ENCODE measurements at regions not wholly inside any gene's neighbourhood (a gene's known extent, or its start where the extent isn't known, plus 50 kb on each side); places are given as distances from the start of the nearest gene placed in this dataset.

DNA sequence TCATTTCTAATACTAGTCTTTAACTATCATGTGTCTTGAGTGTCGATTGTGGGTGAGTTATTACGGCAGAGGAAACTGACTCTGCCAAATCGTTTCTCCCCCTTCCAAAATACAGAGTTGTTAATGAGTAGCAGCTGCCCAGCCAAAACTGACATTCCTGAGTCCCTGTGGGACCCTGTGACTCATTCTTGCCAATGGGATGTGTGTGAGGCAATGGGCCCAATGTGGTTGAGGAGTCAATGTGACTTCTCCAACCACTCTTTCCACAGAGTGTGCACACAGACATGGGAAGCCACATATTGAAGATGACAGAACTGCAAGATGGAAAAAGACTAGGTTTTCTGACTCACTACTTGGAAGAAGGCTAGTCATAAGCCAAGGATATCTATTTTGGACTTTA is 434.7 kb downstream of the DTWD2 start:
- H3K4me3 ChIP-seq (ENCODE audit: low read length), result no peak overlapping the region
- H3K9ac ChIP-seq (ENCODE audit: low read length), result no peak overlapping the region
- H3K4me1 ChIP-seq (ENCODE audit: low read length), result peaks cover 32% of the 10 kb centered on the region
- H3K79me2 ChIP-seq (ENCODE audit: low read length), result no peaks in the 10 kb centered on the region
- TF ChIP-seq, protein P1, sequence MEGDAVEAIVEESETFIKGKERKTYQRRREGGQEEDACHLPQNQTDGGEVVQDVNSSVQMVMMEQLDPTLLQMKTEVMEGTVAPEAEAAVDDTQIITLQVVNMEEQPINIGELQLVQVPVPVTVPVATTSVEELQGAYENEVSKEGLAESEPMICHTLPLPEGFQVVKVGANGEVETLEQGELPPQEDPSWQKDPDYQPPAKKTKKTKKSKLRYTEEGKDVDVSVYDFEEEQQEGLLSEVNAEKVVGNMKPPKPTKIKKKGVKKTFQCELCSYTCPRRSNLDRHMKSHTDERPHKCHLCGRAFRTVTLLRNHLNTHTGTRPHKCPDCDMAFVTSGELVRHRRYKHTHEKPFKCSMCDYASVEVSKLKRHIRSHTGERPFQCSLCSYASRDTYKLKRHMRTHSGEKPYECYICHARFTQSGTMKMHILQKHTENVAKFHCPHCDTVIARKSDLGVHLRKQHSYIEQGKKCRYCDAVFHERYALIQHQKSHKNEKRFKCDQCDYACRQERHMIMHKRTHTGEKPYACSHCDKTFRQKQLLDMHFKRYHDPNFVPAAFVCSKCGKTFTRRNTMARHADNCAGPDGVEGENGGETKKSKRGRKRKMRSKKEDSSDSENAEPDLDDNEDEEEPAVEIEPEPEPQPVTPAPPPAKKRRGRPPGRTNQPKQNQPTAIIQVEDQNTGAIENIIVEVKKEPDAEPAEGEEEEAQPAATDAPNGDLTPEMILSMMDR (IDR thresholded peaks at IDR 0.05; ENCODE audit: low read depth, low read length), result no peak
- no peak for TF ChIP-seq EZH2phosphoT487 (IDR thresholded peaks at IDR 0.05; ENCODE audit: low read depth)
- H3K27ac ChIP-seq (ENCODE audit: low read length), result no peak overlapping the region
- H3K27me3 ChIP-seq (ENCODE audit: low read depth, low read length), result no peaks in the 10 kb centered on the region
- no peaks in the 10 kb centered on the region for H4K20me1 ChIP-seq (ENCODE audit: insufficient read depth, low read length)
- no peak overlapping the region for H2AFZ ChIP-seq (ENCODE audit: low read depth, low read length)
- H3K36me3 ChIP-seq (replicated peaks; ENCODE audit: low read depth, low read length), result no peaks in the 10 kb centered on the region
- H3K4me2 ChIP-seq (ENCODE audit: low read length), result peak overlapping the region; percentile 33
- H3K9me3 ChIP-seq (ENCODE audit: insufficient read depth, low read length), result no peaks in the 10 kb centered on the region

DNA sequence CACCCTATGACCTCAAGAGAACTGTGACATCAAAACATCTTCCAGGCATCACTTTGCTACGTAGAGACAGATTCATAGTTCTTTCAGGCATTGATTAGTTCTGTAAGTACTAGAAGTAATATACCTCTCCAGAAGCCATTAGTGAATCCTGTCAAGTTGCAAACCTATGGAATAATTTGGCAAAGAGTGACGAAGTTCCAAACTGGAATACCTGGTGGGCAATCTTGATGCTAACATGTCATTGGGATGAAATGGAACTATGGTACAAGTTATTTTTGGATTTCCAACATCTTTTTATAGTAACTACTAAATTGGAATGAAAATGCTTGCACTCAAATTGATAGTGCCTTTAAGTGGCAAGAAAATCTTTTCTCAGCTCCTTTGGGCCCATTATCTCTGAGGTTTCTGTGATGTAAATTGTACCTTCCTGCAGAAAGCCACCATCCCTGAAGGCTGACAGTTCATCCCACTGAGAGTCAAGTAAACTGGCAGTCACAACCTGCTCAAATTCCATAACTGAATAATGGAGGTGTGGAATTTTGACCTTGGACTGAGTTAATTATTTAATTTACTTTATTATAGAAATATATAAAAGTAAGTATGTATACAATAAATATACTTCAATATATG is 435.5 kb downstream of the DTWD2 start:
- Histone ChIP-seq H2AFZ (ENCODE audit: low read depth, low read length) (no peak overlapping the region), H3K27me3 (ENCODE audit: low read depth, low read length) (no peaks in the 10 kb centered on the region), H3K4me2 (ENCODE audit: low read length) (no peak overlapping the region), H3K9ac (ENCODE audit: low read length) (no peak overlapping the region), H3K4me1 (ENCODE audit: low read length) (peaks cover 32% of the 10 kb centered on the region), H3K4me3 (ENCODE audit: low read length) (no peak overlapping the region), H3K27ac (ENCODE audit: low read length) (no peak overlapping the region), H4K20me1 (ENCODE audit: insufficient read depth, low read length) (no peaks in the 10 kb centered on the region), H3K79me2 (ENCODE audit: low read length) (no peaks in the 10 kb centered on the region), H3K36me3 (replicated peaks; ENCODE audit: low read depth, low read length) (no peaks in the 10 kb centered on the region), H3K9me3 (ENCODE audit: insufficient read depth, low read length) (no peaks in the 10 kb centered on the region)
- TF ChIP-seq, protein P1 (IDR thresholded peaks at IDR 0.05; ENCODE audit: low read depth, low read length), result no peak
- no peak for TF ChIP-seq EZH2phosphoT487 (IDR thresholded peaks at IDR 0.05; ENCODE audit: low read depth)

DNA sequence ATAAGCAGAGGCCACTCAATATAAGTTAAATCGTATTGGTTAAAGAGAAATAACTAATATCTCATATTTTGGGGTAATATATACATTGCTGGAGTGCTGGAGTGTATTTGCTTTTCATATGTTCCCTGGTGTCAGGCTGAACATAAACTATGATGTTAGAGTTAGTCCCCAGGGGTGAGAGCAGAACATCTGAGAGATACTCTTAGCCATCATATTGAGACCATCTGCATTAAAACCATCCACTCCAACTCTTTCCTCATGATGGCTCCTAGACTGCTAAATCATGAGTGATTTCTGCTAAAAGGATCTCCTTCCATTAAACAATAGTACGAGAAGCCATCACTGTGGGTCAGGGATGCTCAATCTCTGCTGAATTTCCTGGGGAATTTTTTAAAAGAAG is 436.2 kb downstream of the DTWD2 start:
- Histone ChIP-seq H3K4me1 (ENCODE audit: low read length) (peaks cover 31% of the 10 kb centered on the region), H3K9ac (ENCODE audit: low read length) (no peak overlapping the region), H4K20me1 (ENCODE audit: insufficient read depth, low read length) (no peaks in the 10 kb centered on the region), H3K36me3 (replicated peaks; ENCODE audit: low read depth, low read length) (no peaks in the 10 kb centered on the region), H3K79me2 (ENCODE audit: low read length) (no peaks in the 10 kb centered on the region), H3K27ac (ENCODE audit: low read length) (no peak overlapping the region), H3K4me2 (ENCODE audit: low read length) (no peak overlapping the region), H3K9me3 (ENCODE audit: insufficient read depth, low read length) (no peaks in the 10 kb centered on the region), H3K27me3 (ENCODE audit: low read depth, low read length) (no peaks in the 10 kb centered on the region), H3K4me3 (ENCODE audit: low read length) (no peak overlapping the region), H2AFZ (ENCODE audit: low read depth, low read length) (no peak overlapping the region)
- no peak for TF ChIP-seq EZH2phosphoT487 (IDR thresholded peaks at IDR 0.05; ENCODE audit: low read depth)
- TF ChIP-seq, protein P1 (IDR thresholded peaks at IDR 0.05; ENCODE audit: low read depth, low read length), result no peak

DNA sequence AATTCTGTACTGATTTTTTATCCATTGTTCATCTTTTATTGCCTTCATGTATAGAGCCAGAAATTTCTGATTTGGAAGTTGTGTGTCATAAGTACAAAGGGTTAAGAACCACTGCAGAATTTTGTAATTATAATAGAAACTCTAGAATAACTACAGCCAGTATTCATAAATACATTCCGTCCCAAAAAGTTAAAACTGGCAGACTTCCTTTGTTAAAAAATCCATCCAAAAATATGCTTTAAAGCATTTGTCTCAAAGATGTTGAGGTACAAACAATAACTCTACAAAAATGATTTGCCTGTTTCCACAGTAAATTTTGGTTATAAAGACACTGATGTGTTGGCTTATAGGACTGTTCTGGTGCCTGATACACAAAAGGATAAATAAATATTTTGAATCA is 436.6 kb downstream of the DTWD2 start:
- H3K79me2 ChIP-seq (ENCODE audit: low read length), result no peaks in the 10 kb centered on the region
- no peaks in the 10 kb centered on the region for H3K9me3 ChIP-seq (ENCODE audit: insufficient read depth, low read length)
- no peak overlapping the region for H3K27ac ChIP-seq (ENCODE audit: low read length)
- no peak overlapping the region for H3K4me2 ChIP-seq (ENCODE audit: low read length)
- H3K36me3 ChIP-seq (replicated peaks; ENCODE audit: low read depth, low read length), result no peaks in the 10 kb centered on the region
- peaks cover 27% of the 10 kb centered on the region for H3K4me1 ChIP-seq (ENCODE audit: low read length)
- TF ChIP-seq EZH2phosphoT487 (IDR thresholded peaks at IDR 0.05; ENCODE audit: low read depth), result no peak
- TF ChIP-seq, protein P1 (IDR thresholded peaks at IDR 0.05; ENCODE audit: low read depth, low read length), result no peak
- H3K9ac ChIP-seq (ENCODE audit: low read length), result no peak overlapping the region
- no peaks in the 10 kb centered on the region for H3K27me3 ChIP-seq (ENCODE audit: low read depth, low read length)
- no peaks in the 10 kb centered on the region for H4K20me1 ChIP-seq (ENCODE audit: insufficient read depth, low read length)
- H2AFZ ChIP-seq (ENCODE audit: low read depth, low read length), result no peak overlapping the region
- no peak overlapping the region for H3K4me3 ChIP-seq (ENCODE audit: low read length)

Data from OCI-LY3 (cell line).